OCI-LY1 (cell line): ENCODE measurements at regions not wholly inside any gene's neighbourhood (a gene's known extent, or its start where the extent isn't known, plus 50 kb on each side); places are given as distances from the start of the nearest gene placed in this dataset.

ENCODE experiments used
- EZH2 ChIP-seq: fragments of 200-600 bp; sonication (generic), shearing (Covaris generic); IDR thresholded peaks from 2 replicates; pipeline ENCODE4 v1.8.0; 2017; ENCODE audit warnings: borderline replicate concordance, mixed run types, mild to moderate bottlenecking, antibody characterized with exemption, low read length, moderate library complexity, mixed read lengths
- TF ChIP-seq, protein P1 (sequence below): fragments of 200-600 bp; sonication (generic), shearing (Covaris generic); IDR thresholded peaks from 2 replicates; pipeline ENCODE4 v1.5.1; 2017; ENCODE audit warnings: mild to moderate bottlenecking, antibody characterized with exemption, low read length, moderate library complexity, mixed read lengths

GRCh38 chrX:132270021-132270420 is 50.8 kb upstream of the RAP2C start:
- TF ChIP-seq, protein P1, sequence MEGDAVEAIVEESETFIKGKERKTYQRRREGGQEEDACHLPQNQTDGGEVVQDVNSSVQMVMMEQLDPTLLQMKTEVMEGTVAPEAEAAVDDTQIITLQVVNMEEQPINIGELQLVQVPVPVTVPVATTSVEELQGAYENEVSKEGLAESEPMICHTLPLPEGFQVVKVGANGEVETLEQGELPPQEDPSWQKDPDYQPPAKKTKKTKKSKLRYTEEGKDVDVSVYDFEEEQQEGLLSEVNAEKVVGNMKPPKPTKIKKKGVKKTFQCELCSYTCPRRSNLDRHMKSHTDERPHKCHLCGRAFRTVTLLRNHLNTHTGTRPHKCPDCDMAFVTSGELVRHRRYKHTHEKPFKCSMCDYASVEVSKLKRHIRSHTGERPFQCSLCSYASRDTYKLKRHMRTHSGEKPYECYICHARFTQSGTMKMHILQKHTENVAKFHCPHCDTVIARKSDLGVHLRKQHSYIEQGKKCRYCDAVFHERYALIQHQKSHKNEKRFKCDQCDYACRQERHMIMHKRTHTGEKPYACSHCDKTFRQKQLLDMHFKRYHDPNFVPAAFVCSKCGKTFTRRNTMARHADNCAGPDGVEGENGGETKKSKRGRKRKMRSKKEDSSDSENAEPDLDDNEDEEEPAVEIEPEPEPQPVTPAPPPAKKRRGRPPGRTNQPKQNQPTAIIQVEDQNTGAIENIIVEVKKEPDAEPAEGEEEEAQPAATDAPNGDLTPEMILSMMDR = no peak
- TF ChIP-seq EZH2 = no peak
